HepG2 (cell line): ENCODE measurements at regions not wholly inside any gene's neighbourhood (a gene's known extent, or its start where the extent isn't known, plus 50 kb on each side); places are given as distances from the start of the nearest gene placed in this dataset.
A peak's percentile ranks its signal among the peaks of the same experiment; 100 is the strongest.

Experiments used
- ATAC-seq: fragments of 200-7000 bp; cut with Tn5 transposase; 3 replicates; pipeline ENCODE4 v1.9.1; 2020; ENCODE audit warnings: mild to moderate bottlenecking, moderate library complexity
- BruUV-seq: library from RNA; stranded (reverse); fragments of 400-500 nt; replicated peaks from 2 replicates; lab custom pipeline; 2021; lab: Mats Ljungman, UMichigan
- CTCF ChIA-PET: fragments of 300-600 bp; formaldehyde crosslinking; extraction: SDS; loops from one replicate; lab custom pipeline; 2021; ENCODE audit warnings: low total read pairs, inconsistent platforms, low intra/inter-chr PET ratio; lab: Yijun Ruan, JAX
- POLR2A ChIA-PET: fragments of 350-600 bp; sonication (Branson Sonifier 250); formaldehyde crosslinking; loops from one replicate; lab custom pipeline; 2020; ENCODE audit warnings: antibody characterized with exemption, inconsistent platforms; lab: Yijun Ruan, JAX
- DNase-seq: peaks from one replicate; pipeline ENCODE4 v3.0.0-alpha.2; 2015; ENCODE audit warnings: low spot score
- FAIRE-seq: peaks from 3 replicates; lab custom pipeline; 2011; peaks lifted over from hg19 to GRCh38; lab: Jason Lieb, UNC
- H2AFZ ChIP-seq: one replicate; pipeline ENCODE4 v1.6.1; 2011; ENCODE audit warnings: low read length, inconsistent platforms
- H3K27ac ChIP-seq: fragments of 300-600 bp; 3 replicates; pipeline ENCODE4 v1.8.0; 2011; ENCODE audit warnings: mixed run types, mild to moderate bottlenecking, mixed read lengths, low read length, inconsistent platforms; ENCODE audit not compliant: insufficient read depth; ENCODE audit errors: extremely low read length
- H3K27me3 ChIP-seq, 2 experiments: fragments of 200-600 bp in 1 of 2; 2 replicates in 1 of 2; 3 replicates in 1 of 2; pipeline versions ENCODE4 v1.6.0 to v1.8.0; 2011; ENCODE audit warnings: low read length in 2 of 2, mild to moderate bottlenecking in 2 of 2, moderate library complexity in 2 of 2, inconsistent platforms in 1 of 2; ENCODE audit not compliant: insufficient read depth in 2 of 2, control insufficient read depth in 1 of 2
- H3K36me3 ChIP-seq, 2 experiments: fragments of 200-600 bp in 1 of 2; replicated peaks in 1 of 2; 2 replicates in 1 of 2; 3 replicates in 1 of 2; pipeline versions ENCODE4 v1.5.1 to v1.8.0; 2011; ENCODE audit warnings: low read length in 2 of 2, inconsistent platforms in 1 of 2; ENCODE audit not compliant: insufficient read depth in 2 of 2, control insufficient read depth in 1 of 2
- H3K4me1 ChIP-seq: 2 replicates; pipeline ENCODE4 v1.5.1; 2012; ENCODE audit warnings: low read length, inconsistent platforms; ENCODE audit not compliant: insufficient read depth
- H3K4me2 ChIP-seq: 2 replicates; pipeline ENCODE4 v1.6.0; 2011; ENCODE audit warnings: low read depth, low read length, inconsistent platforms
- H3K4me3 ChIP-seq, 3 experiments: fragments of 200-600 bp in 1 of 3; sonication (generic), shearing (Covaris generic) in 1 of 3; replicated peaks in 1 of 3; 2 replicates each; pipeline ENCODE4 v1.5.1; 2011 to 2016; ENCODE audit warnings: low read length in 3 of 3, inconsistent platforms in 2 of 3, low read depth in 2 of 3, mild to moderate bottlenecking in 2 of 3, control low read depth in 1 of 3, mixed read lengths in 1 of 3; ENCODE audit not compliant: insufficient read depth in 1 of 3
- H3K79me2 ChIP-seq: one replicate; pipeline ENCODE4 v1.6.1; 2011; ENCODE audit warnings: low read length, inconsistent platforms; ENCODE audit not compliant: insufficient read depth
- H3K9ac ChIP-seq: 2 replicates; pipeline ENCODE4 v1.6.0; 2011; ENCODE audit warnings: mild to moderate bottlenecking, low read depth, low read length, inconsistent platforms; ENCODE audit not compliant: insufficient read depth
- H3K9me3 ChIP-seq: 2 replicates; pipeline ENCODE4 v1.5.1; 2012; ENCODE audit warnings: mild to moderate bottlenecking, low read length
- H4K20me1 ChIP-seq: 2 replicates; pipeline ENCODE4 v1.6.0; 2011; ENCODE audit warnings: inconsistent platforms, mild to moderate bottlenecking, low read length, moderate library complexity; ENCODE audit not compliant: insufficient read depth
- MAFK ChIP-seq, 2 experiments: IDR thresholded peaks in 1 of 2; conservative IDR thresholded peaks in 1 of 2; 2 replicates each; pipeline ENCODE4 v1.6.1; 2011; ENCODE audit warnings: improper control_type of control experiment in 2 of 2, low read length in 2 of 2
- SNAPC4 ChIP-seq: sonication (generic); formaldehyde crosslinking; IDR thresholded peaks from 2 replicates; pipeline ENCODE4 v1.4.0; 2020; ENCODE audit warnings: mild to moderate bottlenecking, missing genetic modification reagents
- ZNF225 ChIP-seq: sonication (generic); formaldehyde crosslinking; IDR thresholded peaks from 2 replicates; pipeline ENCODE4 v1.4.0; 2020; ENCODE audit warnings: mild to moderate bottlenecking, missing genetic modification reagents
- WGBS: methylation state at CpG from one replicate; pipeline ENCODE4 v1.1.6; 2017; ENCODE audit warnings: low lambda C conversion rate; 5-methylcytosine and 5-hydroxymethylcytosine counted together
- in situ Hi-C: cut with HindIII; loops from 2 replicates; pipeline ENCODE4 v1.10.0; 2017; ENCODE audit warnings: low pct_unique_long_range_greater_than_20kb; ENCODE audit not compliant: extremely low pct_ligation_motif_present
- intact Hi-C: fragments of 100-400 bp; cut with micrococcal nuclease; formaldehyde crosslinking; loops from one replicate; pipeline ENCODE4 v1.10.0; 2022; ENCODE audit not compliant: unreplicated experiment

DNA sequence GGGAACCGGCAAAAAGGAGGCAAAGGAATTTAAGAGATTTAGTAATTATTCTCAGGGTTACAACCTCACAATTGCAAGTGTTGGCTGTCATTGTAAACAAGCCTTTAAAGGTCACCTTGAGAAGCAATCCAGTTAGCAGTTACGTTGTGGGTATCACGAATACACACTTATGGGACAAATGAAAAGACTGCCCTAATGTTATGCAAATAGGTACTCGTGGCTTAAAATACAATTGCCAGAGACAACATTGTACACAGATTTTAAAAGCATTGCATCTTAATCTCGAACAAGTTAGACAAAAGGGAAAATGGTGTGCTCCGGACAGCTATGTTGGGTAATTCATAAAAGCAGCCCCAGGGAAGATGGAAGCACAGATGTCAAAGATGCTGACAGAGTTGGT is 120.5 kb upstream of the ZC3H12A start (continued):
- no peak for TF ChIP-seq SNAPC4 (CRISPR knock-in tag)

GRCh38 chr1:37354876-37355650 is 119.3 kb upstream of the ZC3H12A start:
- TF ChIP-seq ZNF225: no peak
- TF ChIP-seq MAFK (conservative IDR thresholded peaks at IDR 0.05 in 1 of 2, IDR thresholded peaks at IDR 0.05 in 1 of 2; ENCODE audit: low read length in 2 of 2): 0 out of 4 replicates have a peak, but pooled peaks of 1 of the 2 experiments have one; percentile 16
- no TSS peak for BruUV-seq
- WGBS: 10% methylated on average over 7 of the region's 7 CpGs
- intact Hi-C loops: no loop called here
- ChIA-PET CTCF (no interaction called here), POLR2A (no interaction called here)
- in situ Hi-C loops: no loop called here
- H3K9me3 ChIP-seq: no peaks in the 10 kb centered on the region
- H3K27me3 ChIP-seq: peaks cover 2 to 12% of the 10 kb centered on the region in 2 experiments; a peak in 2 of 5 replicates
- H3K27ac ChIP-seq: no peak overlapping the region
- H3K79me2 ChIP-seq: no peaks in the 10 kb centered on the region
- no peak overlapping the region for H3K4me3 ChIP-seq
- no peaks in the 10 kb centered on the region for H4K20me1 ChIP-seq
- no peaks in the 10 kb centered on the region for H3K36me3 ChIP-seq
- no peak overlapping the region for H3K4me2 ChIP-seq
- no peak overlapping the region for H2AFZ ChIP-seq
- DNase-seq (no peak), FAIRE-seq (no peak), ATAC-seq (no peak)
- no peaks in the 10 kb centered on the region for H3K4me1 ChIP-seq
- H3K9ac ChIP-seq: no peak overlapping the region
